Esophagus squamous epithelium (tissue), 4 donors: ENCODE measurements at regions not wholly inside any gene's neighbourhood (a gene's known extent, or its start where the extent isn't known, plus 50 kb on each side); places are given as distances from the start of the nearest gene placed in this dataset.

Experiments
- POLR2A ChIP-seq, 4 donors: fragments of 450-650 bp; IDR thresholded peaks; one replicate each; pipeline ENCODE4 v1.6.1; 2017; ENCODE audit warnings: antibody characterized with exemption in 4 of 4, mild to moderate bottlenecking in 4 of 4, moderate library complexity in 3 of 4
- TF ChIP-seq, protein P1 (sequence below), 6 experiments: fragments of 450-650 bp in 4 of 6; fragments of 200-600 bp in 2 of 6; sonication (generic) in 2 of 6; IDR thresholded peaks; one replicate each; pipeline ENCODE4 v1.5.1; 2016 to 2019; ENCODE audit warnings: antibody characterized with exemption in 6 of 6, mild to moderate bottlenecking in 4 of 6, moderate library complexity in 4 of 6

DNA sequence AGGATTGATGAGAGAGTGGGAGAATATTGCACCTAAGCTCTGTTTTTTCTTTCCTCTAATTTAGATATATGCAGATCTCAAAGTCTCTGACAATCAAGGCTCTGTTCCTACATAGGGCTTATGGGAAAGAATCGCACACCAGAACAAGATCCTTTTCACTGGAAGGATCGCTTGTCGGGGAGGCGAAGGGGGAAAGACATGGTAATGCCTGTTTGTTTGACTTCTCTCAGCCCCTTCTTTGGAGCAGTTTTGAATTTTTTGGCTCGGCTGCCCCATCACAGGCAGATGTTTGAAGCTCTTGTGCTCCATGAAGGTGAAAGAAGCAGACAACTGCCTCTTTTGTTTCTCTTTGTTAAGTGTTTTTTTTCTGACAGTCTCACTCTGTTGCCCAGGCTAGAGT is 599.9 kb upstream of the ZNF608 start:
- no peak for TF ChIP-seq POLR2A (IDR thresholded peaks at IDR 0.05)
- TF ChIP-seq, protein P1, sequence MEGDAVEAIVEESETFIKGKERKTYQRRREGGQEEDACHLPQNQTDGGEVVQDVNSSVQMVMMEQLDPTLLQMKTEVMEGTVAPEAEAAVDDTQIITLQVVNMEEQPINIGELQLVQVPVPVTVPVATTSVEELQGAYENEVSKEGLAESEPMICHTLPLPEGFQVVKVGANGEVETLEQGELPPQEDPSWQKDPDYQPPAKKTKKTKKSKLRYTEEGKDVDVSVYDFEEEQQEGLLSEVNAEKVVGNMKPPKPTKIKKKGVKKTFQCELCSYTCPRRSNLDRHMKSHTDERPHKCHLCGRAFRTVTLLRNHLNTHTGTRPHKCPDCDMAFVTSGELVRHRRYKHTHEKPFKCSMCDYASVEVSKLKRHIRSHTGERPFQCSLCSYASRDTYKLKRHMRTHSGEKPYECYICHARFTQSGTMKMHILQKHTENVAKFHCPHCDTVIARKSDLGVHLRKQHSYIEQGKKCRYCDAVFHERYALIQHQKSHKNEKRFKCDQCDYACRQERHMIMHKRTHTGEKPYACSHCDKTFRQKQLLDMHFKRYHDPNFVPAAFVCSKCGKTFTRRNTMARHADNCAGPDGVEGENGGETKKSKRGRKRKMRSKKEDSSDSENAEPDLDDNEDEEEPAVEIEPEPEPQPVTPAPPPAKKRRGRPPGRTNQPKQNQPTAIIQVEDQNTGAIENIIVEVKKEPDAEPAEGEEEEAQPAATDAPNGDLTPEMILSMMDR (IDR thresholded peaks at IDR 0.05): no peak
